ENCODE measurements at regions not wholly inside any gene's neighbourhood (a gene's known extent, or its start where the extent isn't known, plus 50 kb on each side); places are given as distances from the start of the nearest gene placed in this dataset.

- no peak for DNase-seq (ENCODE audit: insufficient read length, low spot score, missing footprints)
- Histone ChIP-seq H3K4me1 (ENCODE audit: insufficient read depth, low read length) (no peaks in the 10 kb centered on the region), H4K20me1 (ENCODE audit: insufficient read depth, low read length) (no peaks in the 10 kb centered on the region), H3K36me3 (ENCODE audit: insufficient read depth, low read length) (no peaks in the 10 kb centered on the region), H3K79me2 (ENCODE audit: insufficient read depth, low read length) (no peaks in the 10 kb centered on the region), H3K27me3 (ENCODE audit: insufficient read depth, low read length) (no peaks in the 10 kb centered on the region), H3K9me3 (ENCODE audit: low read depth, low read length) (no peaks in the 10 kb centered on the region), H3K27ac (ENCODE audit: low read depth, low read length) (no peak overlapping the region), H3K4me3 (ENCODE audit: insufficient read depth, low read length) (no peak overlapping the region), H2AFZ (ENCODE audit: low read length) (no peak overlapping the region), H3K4me2 (ENCODE audit: insufficient read depth, low read length) (no peak overlapping the region)
- no peak for TF ChIP-seq CTCF (IDR thresholded peaks at IDR 0.05; ENCODE audit: extremely low read depth, low read depth, low read length)
These were observed 244.1 kb upstream of the DPP6 start for GRCh38 chr7:153808117-153808516.

GRCh38 chr7:153829525-153829924 is 222.7 kb upstream of the DPP6 start:
- H3K9me3 ChIP-seq (ENCODE audit: low read depth, low read length), result peaks cover 4% of the 10 kb centered on the region
- no peaks in the 10 kb centered on the region for H3K36me3 ChIP-seq (ENCODE audit: insufficient read depth, low read length)
- H4K20me1 ChIP-seq (ENCODE audit: insufficient read depth, low read length), result no peaks in the 10 kb centered on the region
- no peak for DNase-seq (ENCODE audit: insufficient read length, low spot score, missing footprints)
- H3K27ac ChIP-seq (ENCODE audit: low read depth, low read length), result no peak overlapping the region
- H3K4me2 ChIP-seq (ENCODE audit: insufficient read depth, low read length), result no peak overlapping the region
- no peaks in the 10 kb centered on the region for H3K4me1 ChIP-seq (ENCODE audit: insufficient read depth, low read length)
- TF ChIP-seq CTCF (IDR thresholded peaks at IDR 0.05; ENCODE audit: extremely low read depth, low read depth, low read length), result no peak
- no peaks in the 10 kb centered on the region for H3K79me2 ChIP-seq (ENCODE audit: insufficient read depth, low read length)
- H2AFZ ChIP-seq (ENCODE audit: low read length), result no peak overlapping the region
- H3K27me3 ChIP-seq (ENCODE audit: insufficient read depth, low read length), result no peaks in the 10 kb centered on the region
- no peak overlapping the region for H3K4me3 ChIP-seq (ENCODE audit: insufficient read depth, low read length)

- no peak overlapping the region for H3K27ac ChIP-seq (ENCODE audit: low read depth, low read length)
- no peaks in the 10 kb centered on the region for H3K27me3 ChIP-seq (ENCODE audit: insufficient read depth, low read length)
- no peaks in the 10 kb centered on the region for H3K79me2 ChIP-seq (ENCODE audit: insufficient read depth, low read length)
- no peaks in the 10 kb centered on the region for H3K4me1 ChIP-seq (ENCODE audit: insufficient read depth, low read length)
- H4K20me1 ChIP-seq (ENCODE audit: insufficient read depth, low read length), result no peaks in the 10 kb centered on the region
- H3K4me2 ChIP-seq (ENCODE audit: insufficient read depth, low read length), result no peak overlapping the region
- no peaks in the 10 kb centered on the region for H3K36me3 ChIP-seq (ENCODE audit: insufficient read depth, low read length)
- DNase-seq (ENCODE audit: insufficient read length, low spot score, missing footprints), result no peak
- H3K4me3 ChIP-seq (ENCODE audit: insufficient read depth, low read length), result no peak overlapping the region
- TF ChIP-seq CTCF (IDR thresholded peaks at IDR 0.05; ENCODE audit: extremely low read depth, low read depth, low read length), result no peak
- H3K9me3 ChIP-seq (ENCODE audit: low read depth, low read length), result peaks cover 4% of the 10 kb centered on the region
- H2AFZ ChIP-seq (ENCODE audit: low read length), result no peak overlapping the region
These were observed 220.0 kb upstream of the DPP6 start for GRCh38 chr7:153832160-153832559.

GRCh38 chr7:153835103-153835502 is 217.1 kb upstream of the DPP6 start:
- Histone ChIP-seq H3K4me2 (ENCODE audit: insufficient read depth, low read length) (no peak overlapping the region), H3K36me3 (ENCODE audit: insufficient read depth, low read length) (no peaks in the 10 kb centered on the region), H3K27me3 (ENCODE audit: insufficient read depth, low read length) (no peaks in the 10 kb centered on the region), H3K27ac (ENCODE audit: low read depth, low read length) (no peak overlapping the region), H3K4me1 (ENCODE audit: insufficient read depth, low read length) (no peaks in the 10 kb centered on the region), H2AFZ (ENCODE audit: low read length) (no peak overlapping the region), H4K20me1 (ENCODE audit: insufficient read depth, low read length) (no peaks in the 10 kb centered on the region), H3K79me2 (ENCODE audit: insufficient read depth, low read length) (no peaks in the 10 kb centered on the region), H3K4me3 (ENCODE audit: insufficient read depth, low read length) (no peak overlapping the region), H3K9me3 (ENCODE audit: low read depth, low read length) (peaks cover 4% of the 10 kb centered on the region)
- TF ChIP-seq CTCF (IDR thresholded peaks at IDR 0.05; ENCODE audit: extremely low read depth, low read depth, low read length), result no peak
- no peak for DNase-seq (ENCODE audit: insufficient read length, low spot score, missing footprints)

All from osteoblast (primary cell).